Stimulated activated CD8-positive, alpha-beta memory T cell treated with anti-CD3 and anti-CD28 coated beads, Interleukin-2, amount 100 ng/mL, for 48 hours (primary cell): ENCODE measurements at regions not wholly inside any gene's neighbourhood (a gene's known extent, or its start where the extent isn't known, plus 50 kb on each side); places are given as distances from the start of the nearest gene placed in this dataset.
"Not testable (repeated sequence)": the region's sequence is repeated elsewhere in the genome, so short reads cannot be mapped to it uniquely, and the experiment has no call there.

Experiments
- DNase-seq, 2 donors: peaks; one replicate each; pipeline ENCODE4 v3.0.0-alpha.2; 2020; ENCODE audit warnings: low read depth in 2 of 2

- DNase-seq, result no peak
These were observed 580.4 kb downstream of the UQCRFS1 start for GRCh38 chr19:28632371-28633080.

DNA sequence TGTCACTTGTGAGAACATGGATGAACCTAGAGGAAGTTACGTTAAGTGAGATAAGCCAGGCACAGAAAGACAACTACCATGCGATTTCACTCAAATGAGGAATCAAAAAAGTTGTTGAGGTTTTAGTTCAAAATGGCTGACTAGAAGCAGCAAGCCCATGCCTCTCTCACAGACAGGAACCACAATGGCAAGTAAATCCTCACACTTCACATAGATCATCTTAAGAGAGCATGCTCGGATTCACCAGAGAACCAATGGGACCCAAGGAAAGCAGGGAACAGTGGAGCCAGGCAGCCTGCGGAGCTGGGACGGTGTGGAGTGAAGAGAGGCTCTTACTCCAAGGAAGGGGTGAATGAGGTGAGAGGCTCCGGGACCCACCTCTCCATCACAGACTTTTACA, 581.0 kb downstream of the UQCRFS1 start:
- no peak for DNase-seq

DNA sequence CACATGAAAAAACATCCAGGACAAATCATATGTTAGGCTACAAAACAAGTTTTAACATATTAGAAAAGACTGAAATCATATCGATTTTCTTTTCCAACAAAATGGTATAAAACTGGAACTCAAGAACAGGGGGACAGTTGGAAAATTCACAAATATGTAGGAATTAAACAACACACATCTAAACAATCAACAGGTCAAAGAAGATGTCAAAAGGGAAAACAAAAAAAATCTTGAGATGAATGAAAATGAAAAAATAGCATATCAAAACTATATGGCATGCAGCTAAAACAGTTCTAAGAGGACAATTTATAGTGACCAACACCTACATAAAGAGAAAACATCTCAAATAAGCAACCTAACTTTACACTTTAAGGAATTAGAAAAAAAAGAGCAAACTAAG, 585.3 kb downstream of the UQCRFS1 start:
- no peak for DNase-seq

DNA sequence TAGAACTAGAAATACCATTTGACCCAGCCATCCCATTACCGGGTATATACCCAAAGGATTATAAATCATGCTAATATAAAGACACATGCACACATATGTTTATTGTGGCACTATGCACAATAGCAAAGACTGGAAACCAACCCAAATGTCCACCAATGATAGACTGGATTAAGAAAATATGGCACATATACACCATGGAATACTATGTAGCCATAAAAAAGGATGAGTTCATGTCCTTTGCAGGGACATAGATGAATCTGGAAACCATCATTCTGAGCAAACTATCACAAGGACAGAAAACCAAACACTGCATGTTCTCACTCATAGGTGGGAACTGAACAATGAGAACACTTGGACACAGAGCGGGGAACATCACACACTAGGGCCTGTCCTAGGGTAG, 586.5 kb downstream of the UQCRFS1 start:
- not testable (repeated sequence) for DNase-seq

DNA sequence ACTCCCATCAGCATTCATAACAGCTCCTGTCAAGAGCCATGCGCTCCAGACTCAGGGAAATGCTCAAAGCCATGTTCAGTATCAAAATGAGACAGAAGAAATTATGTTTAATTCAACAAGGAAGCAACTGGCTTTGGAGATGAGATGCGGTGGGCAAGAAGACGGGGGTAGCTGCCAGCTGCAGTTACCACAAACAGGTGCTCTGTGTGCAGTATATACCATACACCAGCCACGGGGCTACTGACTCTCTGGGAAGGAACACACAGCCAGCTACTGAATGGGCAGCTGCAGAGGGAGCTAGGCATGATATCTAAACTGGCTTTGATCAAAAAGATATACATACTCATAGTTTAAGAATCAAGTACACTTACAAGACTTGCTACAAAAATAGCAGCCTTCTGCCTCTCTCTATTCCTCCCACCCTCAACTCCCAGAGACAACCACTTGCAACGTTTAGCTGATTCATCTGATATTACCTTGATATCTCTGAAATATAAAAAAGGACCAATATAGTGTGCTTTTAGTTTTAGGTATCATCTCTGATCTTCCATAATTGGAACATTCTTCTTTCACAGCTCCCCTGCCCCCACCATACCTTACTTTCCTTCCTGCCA, 593.0 kb downstream of the UQCRFS1 start:
- no peak for DNase-seq

DNA sequence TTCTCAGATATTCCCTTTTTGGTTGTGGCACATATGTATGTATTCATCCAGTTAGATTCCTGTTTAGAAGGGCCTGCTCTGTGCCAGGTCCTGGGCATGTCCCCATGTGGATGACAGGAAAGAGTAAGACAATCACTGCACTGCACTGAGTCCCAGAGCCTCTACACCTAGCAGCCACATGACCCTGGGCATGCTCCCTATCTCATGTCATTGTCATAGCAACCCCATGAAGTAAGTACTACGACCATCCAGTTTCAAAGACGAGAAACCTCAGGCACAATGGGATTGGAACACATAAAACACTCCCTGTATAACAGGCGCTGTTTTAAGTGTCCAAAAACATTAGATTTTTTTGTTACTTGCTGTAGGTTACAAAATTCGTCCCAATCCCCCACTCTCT, 594.4 kb downstream of the UQCRFS1 start:
- no peak for DNase-seq

GRCh38 chr19:28615966-28616365, 597.0 kb downstream of the UQCRFS1 start:
- no peak for DNase-seq

DNA sequence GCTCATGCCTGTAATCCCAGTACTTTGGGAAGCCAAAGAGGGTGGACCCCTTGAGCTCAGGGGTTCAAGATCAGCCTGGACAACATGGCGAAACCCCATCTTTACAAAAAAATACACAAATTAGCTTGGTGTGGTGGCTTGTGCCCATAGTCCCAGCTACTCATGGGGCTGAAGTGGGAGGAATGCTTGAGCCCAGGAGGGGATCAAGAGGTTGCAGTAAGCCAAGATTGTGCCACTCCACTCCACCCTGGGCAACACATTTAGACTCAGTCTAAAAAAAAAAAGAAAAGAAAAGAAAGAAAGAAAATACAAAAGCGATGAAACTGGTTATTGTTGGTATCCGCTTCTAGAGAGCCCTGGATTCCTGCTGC, 597.4 kb downstream of the UQCRFS1 start:
- no peak for DNase-seq

DNA sequence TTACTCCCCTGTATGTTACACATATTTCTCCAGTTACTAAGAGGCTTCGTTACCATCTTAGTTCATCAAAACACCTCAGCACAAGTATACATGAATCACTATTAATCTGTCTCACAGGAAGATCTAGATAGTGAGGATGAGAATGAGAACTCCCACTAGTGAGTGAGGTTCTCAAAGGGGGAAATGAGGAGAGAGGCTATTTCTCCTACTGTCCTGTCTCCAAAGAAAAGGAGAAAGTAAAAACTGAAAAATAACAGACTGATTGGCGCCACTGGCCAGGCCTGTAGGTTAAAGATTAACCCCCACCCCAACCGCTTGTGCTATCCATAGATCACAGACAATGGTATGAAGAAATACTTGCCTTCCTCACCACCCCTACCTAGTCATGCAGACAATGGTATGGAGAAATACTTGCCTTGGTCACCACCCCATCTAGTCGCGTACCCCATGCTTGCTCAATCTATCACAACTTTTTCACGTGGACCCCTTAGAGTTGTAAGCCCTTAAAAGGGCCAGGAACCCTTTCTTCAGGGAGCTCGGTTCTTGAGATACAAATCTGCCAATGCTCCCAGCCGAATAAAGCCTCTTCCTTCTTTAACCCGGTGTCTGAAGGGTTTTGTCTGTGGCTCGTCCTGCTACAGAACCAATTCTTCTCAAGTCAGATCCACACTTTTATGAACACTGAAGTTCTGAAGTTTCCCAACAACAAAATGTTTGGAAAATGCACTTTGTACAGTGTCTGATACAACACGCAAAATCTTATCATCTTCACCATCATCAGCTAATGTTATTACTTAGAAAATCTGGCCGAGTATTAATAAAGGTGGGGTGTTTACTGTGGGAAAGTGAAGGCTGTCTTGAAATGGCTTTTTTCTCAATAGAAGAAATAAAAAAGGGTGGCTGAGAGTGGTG, 598.1 kb downstream of the UQCRFS1 start:
- DNase-seq, result no peak

DNA sequence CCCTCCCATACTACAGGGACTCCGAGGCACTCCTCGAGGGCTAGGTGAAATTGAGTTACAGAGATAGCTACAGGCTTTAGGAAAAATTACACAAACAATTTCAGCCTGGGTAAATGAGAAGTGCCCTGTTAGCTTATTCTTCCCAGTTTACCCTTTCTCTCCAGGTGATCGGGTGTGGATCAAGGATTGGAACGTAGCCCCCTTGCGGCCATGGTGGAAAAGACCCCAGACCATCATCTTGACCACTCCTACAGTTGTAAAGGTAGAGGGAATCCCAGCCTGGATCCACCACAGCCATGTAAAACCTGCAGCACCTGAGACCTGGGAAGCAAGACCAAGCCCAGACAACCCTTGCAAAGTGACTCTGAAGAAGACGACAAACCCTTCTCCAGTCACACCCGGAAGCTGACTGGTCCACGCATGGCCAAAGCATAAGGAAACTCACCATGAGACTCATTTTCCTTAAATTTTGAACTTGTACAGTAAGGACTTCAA, 600.6 kb downstream of the UQCRFS1 start:
- DNase-seq, result no peak

DNA sequence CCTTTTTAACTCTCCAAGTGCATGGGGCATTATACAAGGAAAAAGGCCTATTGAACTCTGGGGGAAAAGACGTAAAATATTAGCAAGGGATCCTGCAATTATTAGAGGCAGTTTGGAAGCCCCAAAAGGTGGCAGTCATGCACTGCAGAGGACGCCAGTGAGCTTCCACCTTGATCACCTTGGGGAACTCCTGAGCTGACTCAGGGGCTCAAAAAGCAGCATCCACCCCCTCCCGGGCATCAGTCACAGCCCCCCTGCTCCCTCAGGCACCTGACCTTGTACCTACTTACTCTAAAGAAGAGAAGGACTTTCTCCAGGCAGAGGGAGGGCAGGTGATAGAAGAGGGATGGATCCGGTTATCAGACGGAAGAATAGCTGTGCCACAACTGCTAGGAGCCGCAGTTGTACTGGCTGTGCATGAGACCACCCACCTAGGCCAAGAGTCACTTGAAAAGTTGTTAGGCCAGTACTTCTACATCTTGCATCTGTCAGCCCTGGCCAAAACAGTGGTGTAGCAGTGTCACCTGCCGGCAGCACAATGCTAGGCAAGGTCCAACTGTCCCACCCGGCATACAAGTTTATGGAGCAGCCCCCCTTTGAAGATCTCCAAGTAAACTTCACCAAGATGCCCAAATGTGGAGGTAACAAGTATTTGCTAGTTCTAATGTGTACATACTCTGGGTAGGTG, 601.6 kb downstream of the UQCRFS1 start:
- not testable (repeated sequence) for DNase-seq

GRCh38 chr19:28610731-28611130, 602.2 kb downstream of the UQCRFS1 start:
- no peak for DNase-seq

- DNase-seq, result no peak
These were observed 603.0 kb downstream of the UQCRFS1 start for GRCh38 chr19:28609944-28610343.

DNA sequence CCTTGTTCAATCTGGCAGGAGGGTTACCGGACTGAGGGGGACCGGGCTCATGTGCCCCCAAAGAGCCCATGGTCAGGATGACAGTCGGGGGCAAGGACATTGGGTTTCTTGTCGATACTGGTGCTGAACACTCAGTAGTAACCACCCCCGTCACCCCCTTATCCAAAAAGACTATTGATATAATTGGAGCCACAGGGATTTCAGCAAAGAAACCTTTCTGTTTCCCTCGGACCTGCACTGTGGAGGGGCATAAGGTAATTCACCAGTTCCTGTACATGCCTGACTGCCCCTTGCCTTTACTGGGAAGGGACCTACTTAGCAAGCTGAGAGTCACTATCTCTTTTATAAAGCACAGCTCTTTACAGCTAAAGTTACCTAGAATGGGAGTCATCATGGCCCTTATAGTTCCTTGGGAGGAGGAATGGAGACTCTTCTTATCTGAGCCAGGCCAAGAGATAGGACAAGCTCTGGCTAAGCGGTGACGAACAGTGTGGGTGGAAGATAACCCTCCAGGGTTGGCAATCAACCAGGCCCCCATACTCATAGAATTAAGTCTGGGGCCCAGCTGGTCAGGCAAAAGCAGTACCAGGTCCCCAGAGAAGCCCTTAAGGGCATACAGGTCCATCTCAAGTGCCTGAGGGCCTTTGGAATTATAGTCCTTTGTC, 603.7 kb downstream of the UQCRFS1 start:
- DNase-seq, result no peak

GRCh38 chr19:28608292-28608691, 604.7 kb downstream of the UQCRFS1 start:
- DNase-seq, result no peak

- no peak for DNase-seq
These were observed 605.8 kb downstream of the UQCRFS1 start for GRCh38 chr19:28607066-28607583.

DNA sequence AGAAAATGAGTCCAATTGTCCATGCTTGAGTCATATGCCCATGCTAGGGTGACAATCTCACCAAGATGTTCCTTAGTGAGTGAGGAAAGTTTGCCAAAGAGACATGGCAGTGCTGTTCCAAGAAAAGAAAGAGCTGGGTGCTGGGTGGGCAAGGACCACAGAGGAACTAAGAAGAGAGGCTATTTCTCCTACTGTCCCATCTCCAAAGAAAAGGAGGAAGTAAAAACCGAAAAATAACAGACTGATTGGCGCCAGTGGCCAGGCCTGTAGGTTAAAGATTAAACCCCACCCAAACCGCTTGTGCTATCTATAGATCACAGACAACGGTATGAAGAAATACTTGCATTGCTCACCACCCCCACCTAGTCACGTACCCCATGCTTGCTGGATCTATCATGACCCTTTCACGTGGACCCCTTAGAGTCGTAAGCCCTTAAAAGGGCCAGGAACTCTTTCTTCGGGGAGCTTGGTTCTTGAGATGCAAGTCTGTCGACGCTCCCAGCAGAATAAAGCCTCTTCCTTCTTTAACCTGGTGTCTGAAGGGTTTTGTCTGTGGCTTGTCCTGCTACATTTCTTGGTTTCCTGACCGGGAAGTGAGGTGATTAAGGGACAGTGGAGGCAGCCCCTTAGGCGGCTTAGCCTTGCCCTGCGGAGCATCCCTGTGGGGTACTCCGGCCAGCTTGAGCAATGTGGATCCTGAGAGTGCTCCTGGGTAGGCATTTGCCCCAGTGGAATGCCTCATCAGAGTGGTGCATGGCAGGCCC, 606.5 kb downstream of the UQCRFS1 start:
- DNase-seq, result no peak

GRCh38 chr19:28605501-28606268, 607.3 kb downstream of the UQCRFS1 start:
- DNase-seq, result no peak

- DNase-seq, result no peak
These were observed 609.5 kb downstream of the UQCRFS1 start for GRCh38 chr19:28603453-28603852.
